ENCODE measurements at regions not wholly inside any gene's neighbourhood (a gene's known extent, or its start where the extent isn't known, plus 50 kb on each side); places are given as distances from the start of the nearest gene placed in this dataset.

GRCh38 chr2:71929482-71929772 lies 218.2 kb downstream of the CYP26B1 start:
- TF ChIP-seq POLR2AphosphoS5 (IDR thresholded peaks at IDR 0.05; ENCODE audit: low read depth, low read length) = no peak
- no peak for TF ChIP-seq FOXP2 (optimal IDR thresholded peaks at IDR 0.05; ENCODE audit: borderline replicate concordance, extremely low read depth, extremely low read length, insufficient read depth)
- no peak for TF ChIP-seq TAF1 (IDR thresholded peaks at IDR 0.05; ENCODE audit: borderline replicate concordance, insufficient read depth, low read length)

- TF ChIP-seq POLR2AphosphoS5 (IDR thresholded peaks at IDR 0.05; ENCODE audit: low read depth, low read length) = no peak
- no peak for TF ChIP-seq SIN3A (IDR thresholded peaks at IDR 0.05; ENCODE audit: borderline replicate concordance, insufficient read depth, low read length)
- no peak for TF ChIP-seq TAF1 (IDR thresholded peaks at IDR 0.05; ENCODE audit: borderline replicate concordance, insufficient read depth, low read length)
- TF ChIP-seq REST (IDR thresholded peaks at IDR 0.05; ENCODE audit: insufficient read depth in 1 of 2, low read depth in 2 of 2, low read length in 2 of 2) = no peak
- no peak for TF ChIP-seq FOXP2 (optimal IDR thresholded peaks at IDR 0.05; ENCODE audit: borderline replicate concordance, extremely low read depth, extremely low read length, insufficient read depth)
These were observed 218.8 kb downstream of the CYP26B1 start for GRCh38 chr2:71928734-71929481.

GRCh38 chr2:71927757-71928715 lies 219.6 kb downstream of the CYP26B1 start:
- TF ChIP-seq POLR2AphosphoS5 (IDR thresholded peaks at IDR 0.05; ENCODE audit: low read depth, low read length) (no peak), FOXP2 (optimal IDR thresholded peaks at IDR 0.05; ENCODE audit: borderline replicate concordance, extremely low read depth, extremely low read length, insufficient read depth) (no peak), REST (IDR thresholded peaks at IDR 0.05; ENCODE audit: insufficient read depth in 1 of 2, low read depth in 2 of 2, low read length in 2 of 2) (no peak), TAF1 (IDR thresholded peaks at IDR 0.05; ENCODE audit: borderline replicate concordance, insufficient read depth, low read length) (no peak), SIN3A (IDR thresholded peaks at IDR 0.05; ENCODE audit: borderline replicate concordance, insufficient read depth, low read length) (no peak)

- TF ChIP-seq POLR2AphosphoS5 (IDR thresholded peaks at IDR 0.05; ENCODE audit: low read depth, low read length) (no peak), SIN3A (IDR thresholded peaks at IDR 0.05; ENCODE audit: borderline replicate concordance, insufficient read depth, low read length) (no peak), REST (IDR thresholded peaks at IDR 0.05; ENCODE audit: insufficient read depth in 1 of 2, low read depth in 2 of 2, low read length in 2 of 2) (no peak), TAF1 (IDR thresholded peaks at IDR 0.05; ENCODE audit: borderline replicate concordance, insufficient read depth, low read length) (no peak), FOXP2 (optimal IDR thresholded peaks at IDR 0.05; ENCODE audit: borderline replicate concordance, extremely low read depth, extremely low read length, insufficient read depth) (no peak)
These were observed 220.5 kb downstream of the CYP26B1 start for GRCh38 chr2:71926876-71927756.

- TF ChIP-seq REST (IDR thresholded peaks at IDR 0.05; ENCODE audit: insufficient read depth in 1 of 2, low read depth in 2 of 2, low read length in 2 of 2) (no peak), POLR2AphosphoS5 (IDR thresholded peaks at IDR 0.05; ENCODE audit: low read depth, low read length) (no peak), FOXP2 (optimal IDR thresholded peaks at IDR 0.05; ENCODE audit: borderline replicate concordance, extremely low read depth, extremely low read length, insufficient read depth) (no peak), TAF1 (IDR thresholded peaks at IDR 0.05; ENCODE audit: borderline replicate concordance, insufficient read depth, low read length) (no peak), SIN3A (IDR thresholded peaks at IDR 0.05; ENCODE audit: borderline replicate concordance, insufficient read depth, low read length) (no peak)
These were observed 221.6 kb downstream of the CYP26B1 start for GRCh38 chr2:71926089-71926447.
